IMR-90 (cell line): ENCODE measurements at regions not wholly inside any gene's neighbourhood (a gene's known extent, or its start where the extent isn't known, plus 50 kb on each side); places are given as distances from the start of the nearest gene placed in this dataset.

Experiments
- ATAC-seq: fragments of 200-7000 bp; cut with Tn5 transposase; 2 replicates; pipeline ENCODE4 v1.9.1; 2020; ENCODE audit warnings: low read depth, mild to moderate bottlenecking, moderate library complexity
- BruUV-seq: library from RNA; stranded (reverse); fragments of 400-500 nt; replicated peaks from 2 replicates; lab custom pipeline; 2021; lab: Mats Ljungman, UMichigan
- CTCF ChIA-PET: fragments of 300-600 bp; formaldehyde crosslinking; extraction: SDS; loops from one replicate; lab custom pipeline; 2021; ENCODE audit warnings: antibody characterized with exemption; lab: Yijun Ruan, JAX
- POLR2A ChIA-PET: fragments of 300-600 bp; sonication (Branson Sonifier 250); formaldehyde crosslinking; loops from one replicate; lab custom pipeline; 2022; ENCODE audit warnings: antibody characterized with exemption; ENCODE audit not compliant: unreplicated experiment; lab: Charles Lee
- DNase-seq: peaks from one replicate; pipeline ENCODE4 v3.0.0; 2013
- H2AFZ ChIP-seq: replicated peaks from 2 replicates; pipeline ENCODE3; 2013; ENCODE audit warnings: low read length, mild to moderate bottlenecking; ENCODE audit not compliant: poor library complexity
- H2AK5ac ChIP-seq: 2 replicates; pipeline ENCODE4 v1.6.1; 2013; ENCODE audit warnings: low read depth, low read length, inconsistent platforms
- H2AK9ac ChIP-seq: replicated peaks from 2 replicates; pipeline ENCODE3; 2013; ENCODE audit warnings: mild to moderate bottlenecking, low read depth, low read length, moderate library complexity; ENCODE audit not compliant: poor library complexity
- H2BK120ac ChIP-seq: 2 replicates; pipeline ENCODE4 v1.6.1; 2013; ENCODE audit warnings: low read depth, low read length, inconsistent platforms
- H2BK15ac ChIP-seq: 3 replicates; pipeline ENCODE4 v1.6.1; 2013; ENCODE audit warnings: low read depth, low read length, inconsistent platforms
- H2BK20ac ChIP-seq: 2 replicates; pipeline ENCODE4 v1.6.1; 2013; ENCODE audit warnings: low read depth, mild to moderate bottlenecking, inconsistent platforms, low read length, moderate library complexity
- H2BK5ac ChIP-seq: 2 replicates; pipeline ENCODE4 v1.6.1; 2013; ENCODE audit warnings: mild to moderate bottlenecking, low read depth, low read length, inconsistent platforms; ENCODE audit not compliant: poor library complexity, severe bottlenecking
- H3K14ac ChIP-seq: replicated peaks from 2 replicates; pipeline ENCODE4 v1.6.1; 2013; ENCODE audit warnings: low read depth, low read length, inconsistent platforms
- H3K18ac ChIP-seq: 2 replicates; pipeline ENCODE4 v1.6.1; 2013; ENCODE audit warnings: low read depth, low read length, control low read depth
- H3K23ac ChIP-seq: 2 replicates; pipeline ENCODE4 v1.6.1; 2013; ENCODE audit warnings: low read depth, low read length, inconsistent platforms
- H3K27ac ChIP-seq: 2 replicates; pipeline ENCODE4 v1.5.1; 2013; ENCODE audit warnings: mild to moderate bottlenecking, control low read depth, low read length; ENCODE audit not compliant: insufficient read depth
- H3K27me3 ChIP-seq: 2 replicates; pipeline ENCODE4 v1.6.1; 2013; ENCODE audit warnings: low read length; ENCODE audit not compliant: control insufficient read depth, insufficient read depth
- H3K36me3 ChIP-seq: 2 replicates; pipeline ENCODE4 v1.6.1; 2013; ENCODE audit warnings: low read length, mixed read lengths; ENCODE audit not compliant: control insufficient read depth, insufficient read depth
- H3K4ac ChIP-seq: 2 replicates; pipeline ENCODE4 v1.6.1; 2013; ENCODE audit warnings: low read depth, low read length, inconsistent platforms
- H3K4me1 ChIP-seq: 2 replicates; pipeline ENCODE4 v1.6.1; 2013; ENCODE audit warnings: low read length, mixed read lengths; ENCODE audit not compliant: control insufficient read depth, insufficient read depth
- H3K4me2 ChIP-seq: 2 replicates; pipeline ENCODE4 v1.6.1; 2013; ENCODE audit warnings: low read depth, mild to moderate bottlenecking, control low read depth, low read length, moderate library complexity
- H3K4me3 ChIP-seq: 2 replicates; pipeline ENCODE4 v1.5.1; 2013; ENCODE audit warnings: low read depth, mild to moderate bottlenecking, control low read depth, low read length, moderate library complexity; ENCODE audit not compliant: insufficient read depth
- H3K56ac ChIP-seq: 2 replicates; pipeline ENCODE4 v1.6.1; 2013; ENCODE audit warnings: low read length, inconsistent platforms; ENCODE audit not compliant: insufficient read depth; ENCODE audit errors: extremely low read depth
- H3K79me1 ChIP-seq, 2 experiments: 2 replicates each; pipeline ENCODE4 v1.6.1; 2013; ENCODE audit warnings: low read length in 2 of 2, inconsistent platforms in 1 of 2, low read depth in 1 of 2
- H3K9ac ChIP-seq: 2 replicates; pipeline ENCODE4 v1.6.1; 2013; ENCODE audit warnings: low read depth, low read length, control low read depth
- H3K9me1 ChIP-seq: 2 replicates; pipeline ENCODE4 v1.6.1; 2013; ENCODE audit warnings: low read length, inconsistent platforms; ENCODE audit not compliant: insufficient read depth
- H3K9me3 ChIP-seq: 2 replicates; pipeline ENCODE4 v1.6.1; 2013; ENCODE audit warnings: low read length; ENCODE audit not compliant: control insufficient read depth, insufficient read depth
- H4K20me1 ChIP-seq: 2 replicates; pipeline ENCODE4 v1.6.1; 2013; ENCODE audit warnings: low read length, inconsistent platforms; ENCODE audit not compliant: insufficient read depth
- H4K5ac ChIP-seq: 2 replicates; pipeline ENCODE4 v1.6.1; 2013; ENCODE audit warnings: mild to moderate bottlenecking, low read depth, low read length, control low read depth
- H4K8ac ChIP-seq, 2 experiments: 2 replicates each; pipeline ENCODE4 v1.6.1; 2013; ENCODE audit warnings: low read depth in 2 of 2, low read length in 2 of 2, control low read depth in 1 of 2, inconsistent platforms in 1 of 2
- H4K91ac ChIP-seq: 2 replicates; pipeline ENCODE4 v1.6.1; 2013; ENCODE audit warnings: low read depth, low read length, inconsistent platforms; ENCODE audit not compliant: insufficient read depth
- BHLHE40 ChIP-seq: fragments of 150-350 bp; IDR thresholded peaks from 2 replicates; pipeline ENCODE4 v1.6.1; 2016; ENCODE audit warnings: mild to moderate bottlenecking, low read depth, low read length
- CEBPB ChIP-seq: IDR thresholded peaks from 2 replicates; pipeline ENCODE4 v1.6.1; 2012; ENCODE audit warnings: low read depth, low read length, improper control_type of control experiment
- CHD1 ChIP-seq: IDR thresholded peaks from 2 replicates; pipeline ENCODE4 v1.6.1; 2012; ENCODE audit warnings: low read depth, low read length, improper control_type of control experiment
- CTCF ChIP-seq: conservative IDR thresholded peaks from 2 replicates; pipeline ENCODE4 v1.5.1; 2012; ENCODE audit warnings: mild to moderate bottlenecking, low read depth, low read length, improper control_type of control experiment
- ELK1 ChIP-seq: fragments of 150-350 bp; IDR thresholded peaks from 2 replicates; pipeline ENCODE4 v1.6.1; 2016; ENCODE audit warnings: low read depth, mild to moderate bottlenecking, low read length, moderate library complexity, borderline replicate concordance
- FOS ChIP-seq: fragments of 150-350 bp; IDR thresholded peaks from 2 replicates; pipeline ENCODE4 v1.6.1; 2016; ENCODE audit warnings: low read depth, low read length
- MAFK ChIP-seq: IDR thresholded peaks from 2 replicates; pipeline ENCODE4 v1.6.1; 2012; ENCODE audit warnings: low read depth, low read length, improper control_type of control experiment
- MAZ ChIP-seq: IDR thresholded peaks from 2 replicates; pipeline ENCODE4 v1.6.1; 2012; ENCODE audit warnings: low read depth, mild to moderate bottlenecking, low read length, improper control_type of control experiment, moderate library complexity, borderline replicate concordance
- MXI1 ChIP-seq: IDR thresholded peaks from 2 replicates; pipeline ENCODE4 v1.6.1; 2012; ENCODE audit warnings: low read depth, mild to moderate bottlenecking, low read length, moderate library complexity, borderline replicate concordance
- NFE2L2 ChIP-seq: fragments of 150-350 bp; IDR thresholded peaks from 2 replicates; pipeline ENCODE4 v1.6.1; 2016; ENCODE audit warnings: low read depth, mild to moderate bottlenecking, low read length
- POLR2A ChIP-seq: IDR thresholded peaks from 2 replicates; pipeline ENCODE4 v1.6.1; 2012; ENCODE audit warnings: mild to moderate bottlenecking, low read depth, low read length
- RAD21 ChIP-seq: IDR thresholded peaks from 2 replicates; pipeline ENCODE4 v1.6.1; 2012; ENCODE audit warnings: low read length, improper control_type of control experiment
- RCOR1 ChIP-seq: IDR thresholded peaks from 2 replicates; pipeline ENCODE4 v1.6.1; 2012; ENCODE audit warnings: mild to moderate bottlenecking, low read length, improper control_type of control experiment; ENCODE audit not compliant: insufficient replicate concordance
- RFX5 ChIP-seq: IDR thresholded peaks from 2 replicates; pipeline ENCODE4 v1.8.0; 2012; ENCODE audit warnings: low read depth, mild to moderate bottlenecking, low read length, moderate library complexity
- SMC3 ChIP-seq: fragments of 150-350 bp; IDR thresholded peaks from 2 replicates; pipeline ENCODE4 v1.6.1; 2016; ENCODE audit warnings: low read depth, mild to moderate bottlenecking, antibody characterized with exemption, low read length, moderate library complexity
- USF2 ChIP-seq: fragments of 150-350 bp; IDR thresholded peaks from 2 replicates; pipeline ENCODE4 v1.6.1; 2017; ENCODE audit warnings: mild to moderate bottlenecking, antibody characterized with exemption, low read length, low read depth
- WGBS, 2 experiments: methylation state at CpG; one replicate each; pipeline versions ENCODE4 v1.1.5 to v1.1.7; 2013; ENCODE audit warnings: missing lambda C conversion rate in 2 of 2; ENCODE audit not compliant: insufficient read length in 1 of 2; ENCODE audit errors: extremely low coverage in 2 of 2; 5-methylcytosine and 5-hydroxymethylcytosine counted together
- dilution Hi-C: fragments of 300-500 bp; cut with HindIII; formaldehyde crosslinking; loops from one replicate; pipeline ENCODE4 v1.14.3; 2018; ENCODE audit warnings: low sequenced_read_pairs; ENCODE audit not compliant: unreplicated experiment
- in situ Hi-C: fragments of 300-500 bp; cut with MboI; formaldehyde crosslinking; loops from 3 replicates; pipeline ENCODE4 v1.14.3; 2019; ENCODE audit warnings: low sequenced_read_pairs, inconsistent platforms, mixed read lengths
- intact Hi-C: fragments of 100-400 bp; cut with micrococcal nuclease; formaldehyde crosslinking; loops from 2 replicates; pipeline ENCODE4 v1.10.0; 2022

DNA sequence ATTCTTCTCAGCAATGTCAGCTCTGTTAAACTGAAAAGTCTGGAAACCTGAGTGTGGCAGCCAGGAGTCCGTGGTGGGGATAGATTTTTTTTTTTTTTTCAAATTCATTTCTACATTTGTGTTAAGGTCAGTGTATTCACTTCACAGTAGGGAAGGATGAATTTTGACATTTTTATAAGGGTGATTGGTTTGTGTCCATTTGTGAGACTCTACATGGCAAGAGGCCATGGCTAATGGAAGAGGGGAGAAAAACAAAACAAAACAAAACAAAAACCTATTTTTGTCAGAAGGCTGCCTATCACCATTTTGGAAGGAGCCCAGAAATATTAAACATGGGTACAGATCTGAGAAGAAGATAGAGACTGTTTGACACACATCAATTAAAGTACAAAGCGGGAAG lies 176.1 kb downstream of the RMST start:
- BruUV-seq: no TSS peak
- ATAC-seq: no peak
- no peak overlapping the region for H2BK120ac ChIP-seq
- dilution Hi-C loops: no loop called here
- H3K23ac ChIP-seq: no peak overlapping the region
- H3K9ac ChIP-seq: no peak overlapping the region
- no peak overlapping the region for H2BK20ac ChIP-seq
- no peak overlapping the region for H3K56ac ChIP-seq
- no peak overlapping the region for H4K8ac ChIP-seq
- ChIA-PET POLR2A (no interaction called here), CTCF (no interaction called here)
- no peaks in the 10 kb centered on the region for H3K36me3 ChIP-seq
- no peak overlapping the region for H4K5ac ChIP-seq
- TF ChIP-seq CHD1: no peak
- no peak for TF ChIP-seq MAZ
- TF ChIP-seq POLR2A: no peak
- TF ChIP-seq BHLHE40: no peak
- no peak for TF ChIP-seq NFE2L2
- no peak for TF ChIP-seq RFX5
- TF ChIP-seq CTCF: no peak
- TF ChIP-seq ELK1: no peak
- TF ChIP-seq RCOR1: no peak
- no peak for TF ChIP-seq SMC3
- no peak for TF ChIP-seq RAD21
- no peak for TF ChIP-seq USF2
- no peak for TF ChIP-seq MAFK
- no peak for TF ChIP-seq MXI1
- TF ChIP-seq FOS: no peak
- no peak for TF ChIP-seq CEBPB
- no peak overlapping the region for H2AK5ac ChIP-seq
- no peak overlapping the region for H4K91ac ChIP-seq
- WGBS, 2 experiments: no CpG with 5 or more reads among the region's 2 CpGs
- no peak overlapping the region for H2AFZ ChIP-seq
- no peaks in the 10 kb centered on the region for H3K4me1 ChIP-seq
- no peak overlapping the region for H3K14ac ChIP-seq
- H3K9me1 ChIP-seq: no peaks in the 10 kb centered on the region
- no peak overlapping the region for H3K27ac ChIP-seq
- no peak overlapping the region for H3K4ac ChIP-seq
- no peak for DNase-seq
- H2BK5ac ChIP-seq: no peak overlapping the region
- intact Hi-C loops: no loop called here
- no peaks in the 10 kb centered on the region for H4K20me1 ChIP-seq
- H3K4me2 ChIP-seq: no peak overlapping the region
- in situ Hi-C loops: no loop called here
- H3K18ac ChIP-seq: no peak overlapping the region
- H3K79me1 ChIP-seq: no peaks in the 10 kb centered on the region
- no peak overlapping the region for H2BK15ac ChIP-seq
- H3K9me3 ChIP-seq: peaks cover 5% of the 10 kb centered on the region; the same call in 1 of the 2 replicates
- H3K4me3 ChIP-seq: no peak overlapping the region
- H2AK9ac ChIP-seq: no peak overlapping the region
- no peaks in the 10 kb centered on the region for H3K27me3 ChIP-seq
